ENCODE measurements at regions not wholly inside any gene's neighbourhood (a gene's known extent, or its start where the extent isn't known, plus 50 kb on each side); places are given as distances from the start of the nearest gene placed in this dataset.
A peak's percentile ranks its signal among the peaks of the same experiment; 100 is the strongest.

DNA sequence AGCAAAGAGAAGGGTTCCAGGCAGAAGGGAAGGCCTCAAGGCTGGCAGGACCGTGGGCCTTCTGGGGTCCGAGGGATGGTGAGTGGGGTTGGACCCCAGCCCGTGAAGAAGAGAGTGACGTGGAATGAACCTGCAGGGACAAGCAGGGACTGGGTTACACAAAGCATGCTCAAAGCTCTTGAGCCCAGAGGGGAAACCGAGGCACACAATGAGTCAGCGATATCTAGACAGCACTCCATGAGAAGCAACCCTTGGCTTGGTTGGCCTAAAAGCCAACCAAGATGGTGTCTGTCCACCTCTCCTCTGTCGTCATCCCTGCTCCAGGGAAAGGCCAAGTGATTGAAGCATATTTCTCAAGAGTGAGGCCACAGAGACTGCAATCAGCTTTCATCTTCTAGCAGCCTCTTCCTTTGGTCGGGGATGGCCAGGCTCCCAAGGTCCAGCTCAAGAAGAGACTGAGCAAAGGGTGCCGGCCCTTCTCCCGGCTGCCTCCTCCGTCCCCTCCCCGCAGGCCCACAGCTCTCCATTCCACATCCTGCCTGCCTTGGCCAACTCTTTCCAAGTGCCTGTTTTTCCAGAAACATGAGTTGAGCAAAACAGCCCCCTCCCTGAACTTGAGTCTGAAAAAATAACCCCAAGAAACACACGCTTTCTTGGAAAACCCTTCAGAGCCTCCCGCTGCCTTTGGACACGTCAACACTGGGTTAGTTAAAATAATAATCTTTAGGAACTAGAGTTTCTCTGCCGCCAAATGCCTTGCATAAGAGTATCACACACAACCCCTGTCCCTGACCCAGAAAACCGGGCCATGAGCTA is 556.6 kb downstream of the MIAT start:
- intact Hi-C loops (cut with DNase I) = loop anchor here (5.0 to 10.0 kb wide), 2 partner anchors 107 to 361 kb away; no protein-coding TSS in a partner anchor

DNA sequence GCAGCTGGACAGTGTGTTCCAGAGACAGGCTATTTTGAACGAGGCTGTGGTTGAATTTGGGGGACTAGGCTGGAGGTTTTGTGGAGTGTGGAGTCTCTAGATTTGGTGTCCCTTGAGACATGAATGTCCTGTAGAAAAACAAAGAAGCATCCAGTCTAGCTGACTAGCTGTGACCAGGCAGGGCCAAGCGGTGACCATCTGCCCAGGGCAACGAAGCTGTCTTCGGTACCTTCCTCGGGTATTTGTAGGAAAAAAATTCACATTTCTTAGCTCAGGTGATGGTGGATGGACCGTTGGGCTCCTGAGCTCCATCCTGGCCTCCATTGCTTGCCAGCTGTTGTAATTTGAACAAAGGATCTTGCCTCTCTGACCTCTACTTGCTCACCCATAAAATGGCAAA is 557.3 kb downstream of the MIAT start:
- DNase-seq (ENCODE audit: low spot score) = no peak
- intact Hi-C loops (cut with DNase I) = loop anchor here (5.0 to 10.0 kb wide), 2 partner anchors 107 to 360 kb away; no protein-coding TSS in a partner anchor

More for the DNA sequence above, 556.6 kb downstream of the MIAT start:
- peak; percentile 80 for DNase-seq (ENCODE audit: low spot score)

DNA sequence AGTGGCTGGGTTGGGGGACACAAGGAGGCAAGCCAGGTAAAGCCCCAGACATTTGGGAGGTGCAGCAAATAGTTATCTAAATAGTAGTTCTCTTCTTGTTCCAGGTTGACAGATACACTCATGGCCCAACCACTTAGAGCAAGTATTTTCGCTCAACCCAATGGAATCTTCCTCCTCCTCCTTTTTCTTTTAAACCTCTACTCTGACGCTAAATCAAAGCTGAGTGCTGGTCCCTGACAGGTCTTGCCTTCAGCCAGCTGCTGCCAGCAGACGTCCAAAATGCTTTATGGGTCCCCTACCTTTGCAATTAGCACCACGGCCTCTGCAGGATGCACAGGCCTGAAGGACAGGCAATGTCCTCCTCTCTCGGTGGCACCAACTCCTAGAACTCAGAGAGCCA is 558.5 kb downstream of the MIAT start:
- intact Hi-C loops (cut with DNase I) = loop anchor here (10.0 kb wide), 1 partner anchor 359 kb away; no protein-coding TSS in a partner anchor
- DNase-seq (ENCODE audit: low spot score) = no peak

DNA sequence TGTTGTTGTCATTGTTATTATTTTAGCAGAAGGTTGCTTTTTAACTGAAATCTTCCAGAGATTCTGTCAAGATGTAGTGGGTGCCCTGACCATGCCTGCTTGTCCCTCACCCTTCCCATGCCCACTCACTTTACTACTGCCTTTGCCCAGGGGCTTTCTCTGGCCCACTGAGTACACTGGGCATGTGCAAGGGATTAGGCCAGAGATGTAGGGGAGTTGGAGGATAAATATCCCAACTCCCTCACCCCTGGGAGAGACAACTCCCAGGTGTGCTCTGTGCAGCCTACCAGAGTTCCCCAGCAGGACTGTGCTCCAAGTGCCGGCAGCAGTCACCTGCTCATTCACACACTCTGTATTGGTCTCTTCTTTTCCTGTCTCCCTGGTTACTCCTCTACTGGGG is 559.1 kb downstream of the MIAT start:
- intact Hi-C loops (cut with DNase I) = loop anchor here (10.0 kb wide), 1 partner anchor 358 kb away; no protein-coding TSS in a partner anchor
- no peak for DNase-seq (ENCODE audit: low spot score)

DNA sequence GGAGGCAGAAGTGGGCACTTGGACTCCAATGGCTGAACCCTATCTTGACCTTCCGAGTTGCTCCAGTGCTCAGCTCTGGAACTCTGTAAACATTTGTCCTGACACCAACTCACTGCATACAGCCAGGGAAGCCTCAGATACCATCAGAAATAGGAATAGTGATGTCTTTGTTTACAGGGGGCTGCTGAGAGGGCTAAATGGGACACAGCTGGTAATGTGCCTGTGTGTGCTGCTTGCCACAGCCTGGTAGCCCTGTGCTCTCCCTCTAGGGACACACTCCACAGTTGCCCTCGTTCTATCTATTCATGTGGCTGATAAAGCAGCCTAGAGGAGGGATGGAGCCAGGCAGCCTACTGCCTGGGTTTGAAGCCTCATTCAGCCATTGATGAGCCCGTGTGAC is 559.8 kb downstream of the MIAT start:
- intact Hi-C loops (cut with DNase I) = loop anchor here (10.0 kb wide), 1 partner anchor 358 kb away; no protein-coding TSS in a partner anchor
- no peak for DNase-seq (ENCODE audit: low spot score)

DNA sequence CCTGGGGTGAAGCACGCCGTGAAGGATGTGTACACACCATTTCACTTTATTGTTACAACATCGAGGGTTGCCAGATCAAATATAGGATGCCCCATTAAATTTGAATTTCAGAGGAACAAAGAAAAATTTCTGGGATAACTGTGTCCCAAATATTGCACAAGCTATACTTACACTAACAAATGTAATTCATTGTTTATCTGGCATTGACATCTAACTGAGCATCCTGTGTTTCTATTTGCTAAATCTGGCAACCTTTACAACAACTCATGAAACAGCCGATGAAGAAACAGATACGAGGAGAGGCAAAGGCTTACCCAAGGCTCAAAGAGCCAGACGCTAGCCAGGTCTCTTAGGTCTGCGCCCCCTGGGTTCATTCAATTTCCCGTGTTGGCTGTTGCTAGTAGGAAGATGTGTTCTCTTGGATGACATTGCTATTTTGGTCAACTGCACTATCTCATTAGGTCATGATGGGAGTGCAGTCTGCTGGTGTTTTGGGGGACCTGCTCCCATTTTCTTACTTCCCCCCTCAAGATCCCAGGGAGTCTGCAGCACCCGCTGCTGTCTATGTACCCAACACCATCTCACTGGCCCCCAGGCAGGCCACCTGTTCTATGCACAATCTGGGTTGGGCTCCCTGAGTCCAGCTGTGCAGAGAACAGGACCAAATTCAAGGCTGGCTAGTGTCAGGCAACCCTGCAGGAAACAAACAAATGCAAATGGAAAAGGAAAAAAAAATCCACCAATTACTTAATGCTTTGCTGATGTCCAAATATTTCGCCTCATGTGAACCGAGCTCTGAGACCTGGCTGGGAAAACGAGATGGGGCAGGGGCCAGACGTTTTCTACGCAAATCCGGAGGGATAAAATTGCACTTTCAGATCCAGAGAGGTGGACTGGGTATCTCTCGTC is 560.9 kb downstream of the MIAT start:
- no peak for DNase-seq (ENCODE audit: low spot score)
- intact Hi-C loops (cut with DNase I) = loop anchor here (10.0 kb wide), 1 partner anchor 357 kb away; no protein-coding TSS in a partner anchor

DNA sequence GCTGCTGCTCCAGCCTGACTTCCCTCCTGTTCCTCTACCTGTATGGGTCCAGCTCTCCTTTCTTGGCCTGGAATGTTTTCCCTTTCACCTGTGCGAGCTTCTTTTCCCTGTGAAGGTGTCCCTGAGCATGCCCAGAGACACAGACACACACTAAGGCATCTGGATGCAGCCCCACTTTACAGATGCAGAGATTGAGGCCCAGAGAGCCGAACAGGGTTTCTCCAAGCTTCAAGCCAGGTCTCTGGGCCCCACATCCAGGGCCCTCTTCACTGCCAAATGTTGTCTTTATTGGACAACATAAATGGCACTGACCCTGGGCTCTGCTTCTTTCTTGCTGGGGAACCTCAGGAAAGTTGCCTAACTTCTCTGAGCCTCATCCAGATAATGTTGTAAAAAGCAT is 561.6 kb downstream of the MIAT start:
- intact Hi-C loops (cut with DNase I) = loop anchor here (10.0 kb wide), 1 partner anchor 356 kb away; no protein-coding TSS in a partner anchor
- no peak for DNase-seq (ENCODE audit: low spot score)

DNA sequence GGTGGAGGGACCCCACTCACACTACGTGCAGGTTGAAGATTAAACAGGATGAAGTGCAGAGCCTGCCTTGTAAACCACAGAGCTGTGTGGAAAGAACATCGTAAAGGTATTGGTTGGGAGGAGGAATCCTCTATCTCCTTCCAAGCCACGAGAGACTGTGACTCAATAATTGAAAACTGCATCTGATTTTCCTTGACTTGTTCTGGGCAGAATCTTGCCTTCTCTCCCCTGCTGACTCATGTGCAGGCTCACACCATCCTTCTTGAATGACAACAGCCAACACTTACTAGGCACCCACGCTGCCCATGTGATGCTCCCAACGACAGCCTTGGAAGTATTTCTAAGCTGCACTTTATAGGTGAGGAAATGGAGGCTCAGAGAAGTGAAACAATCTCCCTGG is 563.0 kb downstream of the MIAT start:
- intact Hi-C loops (cut with DNase I) = no loop called here
- DNase-seq (ENCODE audit: low spot score) = no peak

DNA sequence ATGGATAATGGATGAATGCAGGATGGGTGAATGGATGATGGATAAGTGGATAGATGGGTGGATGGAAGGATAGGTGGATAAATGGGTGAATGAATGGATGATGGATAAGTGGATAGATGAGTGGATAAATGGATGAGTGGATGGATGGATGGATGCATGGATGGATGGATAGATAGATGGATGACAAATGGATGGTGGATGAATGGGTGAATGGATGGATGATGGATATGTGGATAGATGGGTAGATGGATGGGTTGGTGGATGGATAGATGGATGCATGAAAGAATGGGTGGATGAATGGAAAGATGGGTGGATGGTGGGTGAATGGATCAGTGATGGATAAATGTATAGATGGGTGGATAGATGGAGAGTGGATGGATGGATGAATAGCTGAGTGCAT is 564.8 kb downstream of the MIAT start:
- intact Hi-C loops (cut with DNase I) = no loop called here
- DNase-seq (ENCODE audit: low spot score) = no peak

DNA sequence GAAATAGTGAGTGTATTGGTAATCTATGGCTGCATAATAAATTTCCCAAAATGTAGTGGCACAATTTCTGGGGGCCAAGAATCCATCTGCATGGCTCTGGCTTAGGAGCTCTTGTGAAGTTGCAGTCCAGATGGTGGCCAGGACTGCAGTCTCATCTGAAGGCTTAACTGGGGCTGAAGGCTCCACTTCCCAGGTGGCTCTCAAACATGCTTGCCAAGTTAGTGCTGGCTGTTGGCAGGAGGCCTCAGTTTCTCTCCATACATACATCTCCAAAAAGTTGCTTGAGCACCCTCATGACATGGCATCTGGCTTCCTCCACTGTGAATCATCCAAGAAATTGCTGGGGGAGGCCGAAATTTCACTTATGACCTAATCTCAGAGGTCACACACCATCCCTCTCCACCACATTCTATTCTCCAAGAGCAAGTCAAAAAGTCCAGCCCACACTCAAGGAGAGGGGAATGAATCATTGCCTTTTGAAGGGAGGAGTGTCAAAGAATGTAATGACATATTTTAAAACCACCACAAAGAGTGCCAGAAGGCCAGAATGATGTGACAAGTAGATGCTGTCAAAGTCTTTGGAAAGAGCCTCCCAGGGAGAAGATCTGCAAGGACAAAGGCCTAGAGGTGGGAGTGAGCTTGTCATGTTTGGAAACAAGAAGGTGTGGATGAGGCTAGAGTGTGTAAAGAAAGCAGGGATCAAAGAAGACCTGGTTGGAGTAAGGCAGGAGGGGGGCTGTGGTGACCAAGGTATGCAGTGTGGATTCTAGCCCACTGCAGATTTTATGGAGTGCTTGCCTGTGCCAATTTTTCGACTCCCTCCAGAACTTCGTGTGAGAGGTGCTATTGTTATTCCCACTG is 566.2 kb downstream of the MIAT start:
- intact Hi-C loops (cut with DNase I) = no loop called here
- no peak for DNase-seq (ENCODE audit: low spot score)

DNA sequence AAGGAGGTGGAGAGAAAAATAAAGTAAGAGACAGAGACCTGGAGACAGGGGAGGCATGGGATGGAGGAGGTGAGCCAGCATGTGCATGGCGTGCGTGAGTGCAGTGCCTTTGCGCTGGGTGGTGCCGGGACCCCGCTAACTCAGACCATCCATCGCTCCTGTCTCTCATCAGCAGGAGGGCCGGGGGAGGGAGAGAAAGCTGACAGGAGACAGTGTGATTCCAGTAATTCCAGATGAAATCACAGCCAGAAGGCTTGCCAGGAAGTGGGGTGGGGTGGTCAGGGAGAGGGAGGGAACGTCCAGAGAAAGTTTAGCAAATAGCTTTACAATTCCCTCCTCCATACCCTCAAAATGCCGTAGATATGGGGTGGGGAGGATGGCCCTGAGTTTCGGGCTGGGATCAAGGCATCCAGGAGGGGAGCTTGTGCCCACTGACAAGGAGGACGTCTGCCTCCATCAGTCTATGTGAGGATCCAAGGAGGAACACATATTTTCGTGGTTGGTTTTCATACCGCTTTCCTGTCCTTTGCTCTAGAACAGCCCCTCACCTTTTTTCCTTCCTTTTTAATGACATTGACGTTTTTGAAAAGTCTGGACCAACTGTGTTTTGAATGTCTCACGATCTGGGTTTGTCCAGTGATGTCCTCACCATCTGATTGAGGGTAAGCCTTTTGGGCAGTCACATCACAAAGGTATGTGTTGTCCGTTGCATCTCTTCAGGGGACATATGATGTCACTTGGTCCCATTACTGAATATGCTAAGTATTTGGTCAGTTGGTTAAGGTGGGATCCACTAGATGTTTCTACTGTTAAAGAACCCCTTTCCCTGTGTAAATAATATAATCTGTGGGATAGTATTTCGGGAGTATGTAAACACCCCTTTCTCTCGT is 567.3 kb downstream of the MIAT start:
- DNase-seq (ENCODE audit: low spot score) = no peak
- intact Hi-C loops (cut with DNase I) = no loop called here

DNA sequence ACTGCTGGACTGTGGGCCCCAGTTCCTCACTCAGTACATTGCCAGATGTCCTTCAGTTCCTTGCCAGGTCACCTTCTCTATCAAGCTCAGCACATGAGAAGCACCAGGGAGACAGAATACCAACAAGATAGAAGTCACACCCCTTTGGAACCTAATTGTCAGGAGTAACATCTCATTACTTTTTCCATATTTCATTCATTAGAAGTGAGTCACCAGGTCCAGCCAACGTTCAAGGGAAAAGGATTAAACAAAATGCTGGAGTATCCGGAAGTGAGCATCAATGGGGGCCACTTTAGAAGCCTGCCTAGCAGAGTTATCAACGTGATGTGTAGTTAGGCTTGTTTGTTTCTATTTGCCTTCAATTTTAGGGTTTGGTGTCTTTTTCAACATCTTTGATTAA is 569.3 kb downstream of the MIAT start:
- intact Hi-C loops (cut with DNase I) = no loop called here
- DNase-seq (ENCODE audit: low spot score) = no peak

DNA sequence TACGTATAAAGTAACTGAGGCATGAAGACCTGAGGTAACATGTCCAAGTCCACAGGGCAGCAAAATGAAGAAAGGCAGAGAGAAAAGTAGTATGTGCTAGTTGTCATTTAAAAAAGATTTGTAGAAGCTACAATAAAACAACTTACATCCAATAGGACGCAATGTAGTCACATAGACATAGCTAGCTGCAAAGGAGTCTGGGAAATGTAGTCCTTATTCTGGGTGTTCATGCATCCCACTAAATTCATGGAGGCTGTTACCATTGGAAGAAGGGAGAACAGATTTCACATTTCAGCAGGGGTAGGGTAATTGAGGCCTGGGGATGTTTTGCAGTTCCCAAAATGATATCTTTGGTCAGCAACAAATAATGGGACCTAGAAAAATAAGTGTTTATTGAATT is 571.4 kb downstream of the MIAT start:
- no peak for DNase-seq (ENCODE audit: low spot score)
- intact Hi-C loops (cut with DNase I) = no loop called here

DNA sequence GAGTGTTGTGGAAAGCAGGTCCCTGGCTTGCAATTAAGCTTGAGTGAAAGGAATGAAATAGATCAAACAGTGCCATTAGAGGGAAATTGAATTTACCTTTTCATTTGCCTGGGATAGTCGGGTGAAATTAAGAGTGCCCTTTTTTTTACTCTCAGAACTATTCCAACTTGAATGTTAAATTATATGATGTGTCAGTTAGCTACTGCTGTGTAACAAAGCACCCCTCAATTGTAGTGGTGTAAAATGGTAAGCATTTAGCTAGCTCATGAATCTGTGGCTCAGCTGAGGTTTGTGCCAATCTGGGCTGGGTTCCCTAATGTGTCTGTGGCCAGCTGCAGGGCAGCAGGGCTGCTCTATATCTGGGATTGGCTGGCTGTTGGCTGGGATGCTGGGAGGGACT is 571.4 kb downstream of the MN1 start:
- no peak for DNase-seq (ENCODE audit: low spot score)
- intact Hi-C loops (cut with DNase I) = no loop called here

DNA sequence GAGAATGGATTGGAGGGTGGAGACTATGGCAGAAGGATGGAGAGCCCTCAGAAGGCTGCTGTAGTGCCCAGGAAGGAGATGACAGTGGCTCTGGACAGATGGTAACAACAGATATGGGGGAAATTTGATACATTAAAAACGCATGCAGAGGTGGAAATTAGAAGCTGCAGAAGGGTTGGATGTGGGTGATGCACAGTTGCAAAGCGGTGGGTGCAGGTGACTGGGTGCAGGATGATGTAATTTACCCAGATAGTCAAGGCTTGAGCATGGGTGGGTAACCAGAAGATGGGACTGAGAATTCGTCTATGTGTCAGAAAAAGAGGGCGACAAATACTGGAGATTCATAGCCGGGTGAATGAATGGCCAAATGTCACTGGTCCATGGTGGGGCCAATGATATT is 570.3 kb downstream of the MN1 start:
- intact Hi-C loops (cut with DNase I) = no loop called here
- no peak for DNase-seq (ENCODE audit: low spot score)

DNA sequence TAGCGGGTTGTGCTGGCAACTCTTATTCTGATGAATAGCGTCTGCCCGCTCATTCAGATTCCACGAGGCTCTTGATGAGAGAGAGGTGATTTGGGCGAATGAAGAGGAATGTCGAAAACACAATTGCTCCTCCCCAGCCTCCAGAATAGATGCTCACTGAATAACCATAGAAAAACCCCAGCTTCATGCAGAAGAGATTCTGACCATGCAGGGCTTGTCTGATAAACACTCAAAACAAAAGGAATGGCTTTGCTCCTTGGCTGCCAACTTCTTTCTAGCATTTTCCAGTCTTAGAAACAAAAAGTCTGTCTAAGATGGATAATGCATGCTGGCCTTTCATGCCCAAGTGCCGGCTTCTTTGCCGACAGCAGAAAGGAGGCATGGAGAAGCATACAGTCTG is 569.5 kb downstream of the MN1 start:
- intact Hi-C loops (cut with DNase I) = no loop called here
- no peak for DNase-seq (ENCODE audit: low spot score)

DNA sequence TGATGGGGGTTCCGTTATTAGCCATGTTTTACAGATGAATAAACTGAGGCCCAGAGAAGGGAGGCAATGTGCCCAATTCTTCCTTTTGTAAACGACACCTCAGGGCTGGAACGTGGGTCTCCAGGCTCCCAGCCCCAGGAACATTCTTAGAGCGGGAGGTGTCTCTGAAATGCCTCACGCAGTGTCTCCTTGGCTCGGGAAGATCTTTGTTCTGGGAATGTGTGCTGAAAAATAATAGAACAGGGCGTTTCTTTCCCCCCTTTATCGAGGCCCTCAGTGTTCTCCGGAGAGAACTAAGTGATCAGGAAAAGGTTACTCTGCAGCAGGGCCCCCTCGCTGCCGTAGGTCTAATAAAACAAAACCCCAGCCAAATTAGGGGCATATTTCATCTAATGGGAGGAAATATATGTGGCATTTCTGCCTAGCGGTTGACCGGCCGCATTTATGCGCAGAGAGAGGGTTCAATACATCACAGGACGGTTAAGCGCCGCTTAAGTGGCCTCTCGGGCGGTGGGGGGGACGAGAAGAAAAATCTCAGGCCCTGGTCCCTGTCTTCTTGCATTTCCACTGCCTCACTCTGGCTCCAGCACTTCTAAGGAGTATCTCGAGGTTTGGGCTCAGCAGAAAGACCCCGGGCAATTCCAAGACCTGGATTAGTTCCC is 564.3 kb downstream of the MN1 start:
- no peak for DNase-seq (ENCODE audit: low spot score)
- intact Hi-C loops (cut with DNase I) = no loop called here

DNA sequence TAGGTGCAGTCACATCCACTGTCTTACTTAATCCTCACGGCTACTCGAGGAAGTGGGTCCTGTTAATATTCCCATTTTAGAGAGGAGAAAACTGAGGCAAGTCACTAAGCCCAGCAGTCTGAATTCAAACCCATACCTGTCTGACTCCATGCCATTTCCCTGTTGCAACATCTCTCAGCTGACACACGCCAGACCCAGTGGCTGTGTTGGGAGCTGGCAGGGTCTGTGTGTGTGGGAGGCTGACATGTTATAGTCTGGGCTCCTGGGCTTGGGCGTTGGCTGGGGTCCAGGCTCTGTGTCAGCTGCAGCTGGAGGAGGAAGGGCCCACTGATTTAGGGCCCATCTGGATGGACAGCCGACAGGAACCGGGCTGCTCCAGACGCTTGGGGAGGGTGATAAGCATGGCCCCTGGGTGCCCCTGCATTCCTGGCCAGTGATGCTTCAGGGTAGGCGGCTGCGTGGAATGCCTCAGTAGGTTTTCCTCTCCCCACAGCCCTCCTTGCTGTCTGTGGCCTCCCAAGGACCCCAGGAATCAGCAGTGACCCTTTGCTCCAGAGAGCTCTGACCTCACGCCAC is 562.5 kb downstream of the MN1 start:
- DNase-seq (ENCODE audit: low spot score) = peak; percentile 92
- intact Hi-C loops (cut with DNase I) = no loop called here
